ENCODE measurements at regions not wholly inside any gene's neighbourhood (a gene's known extent, or its start where the extent isn't known, plus 50 kb on each side); places are given as distances from the start of the nearest gene placed in this dataset.

DNA sequence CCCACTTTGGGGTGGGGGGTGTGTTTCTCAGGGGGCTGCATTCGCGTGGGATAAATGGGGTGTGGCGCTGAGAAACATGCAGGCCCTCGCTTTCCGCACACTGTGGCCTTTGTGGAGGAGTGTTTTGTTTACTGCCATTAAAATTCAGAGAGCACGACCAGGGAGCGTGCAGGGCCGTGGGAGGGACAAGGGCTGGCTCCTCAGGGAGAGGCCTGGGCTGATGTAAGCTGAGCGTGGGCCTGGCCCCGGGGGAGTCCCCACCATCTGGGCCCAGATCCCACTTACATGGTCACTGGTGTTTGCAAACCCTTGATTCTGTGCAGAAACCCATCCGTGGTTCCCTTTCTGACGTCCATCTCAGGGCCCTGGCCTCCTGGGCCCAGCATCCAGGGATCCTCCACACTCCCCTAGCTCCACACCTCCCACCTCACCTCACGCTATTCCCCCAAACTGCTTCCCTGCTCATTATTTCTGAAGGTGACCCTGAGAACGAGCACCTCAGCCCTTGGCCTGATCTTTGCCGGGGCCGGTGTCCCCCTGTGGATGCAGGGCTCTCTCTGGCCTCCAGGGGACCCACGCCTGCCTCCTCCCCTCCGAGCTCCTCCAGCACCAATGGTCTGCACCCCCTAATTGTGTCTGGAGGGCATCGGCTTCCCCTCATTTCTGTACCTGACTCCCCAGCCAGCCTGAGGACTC lies 92.5 kb upstream of the SIM2 start:
- Histone ChIP-seq H3K36me3 (replicated peaks in 1 of 2; ENCODE audit: control insufficient read depth in 1 of 2, insufficient read depth in 2 of 2, low read length in 2 of 2) (no peaks in the 10 kb centered on the region), H3K27ac (ENCODE audit: extremely low read length, insufficient read depth, low read length) (no peak overlapping the region), H3K4me1 (ENCODE audit: insufficient read depth, low read length) (no peaks in the 10 kb centered on the region), H3K4me2 (ENCODE audit: low read depth, low read length) (no peak overlapping the region), H2AFZ (ENCODE audit: low read length) (no peak overlapping the region), H3K9ac (ENCODE audit: insufficient read depth, low read depth, low read length) (no peak overlapping the region), H3K4me3 (replicated peaks in 1 of 3; ENCODE audit: insufficient read depth in 1 of 3, low read depth in 2 of 3, low read length in 3 of 3) (no peak overlapping the region), H3K9me3 (ENCODE audit: low read length) (no peaks in the 10 kb centered on the region), H4K20me1 (ENCODE audit: insufficient read depth, low read length) (no peaks in the 10 kb centered on the region), H3K27me3 (ENCODE audit: control insufficient read depth in 1 of 2, insufficient read depth in 2 of 2, low read length in 2 of 2) (peaks cover 2 to 30% of the 10 kb centered on the region in 2 experiments; a peak in 2 of 5 replicates), H3K79me2 (ENCODE audit: insufficient read depth, low read length) (no peaks in the 10 kb centered on the region)
- in situ Hi-C loops (cut with HindIII; ENCODE audit: extremely low pct_ligation_motif_present, low pct_unique_long_range_greater_than_20kb) (no loop called here), intact Hi-C loops (cut with micrococcal nuclease; ENCODE audit: unreplicated experiment) (no loop called here)
- ATAC-seq (peak; percentile 85), FAIRE-seq (no peak), DNase-seq (ENCODE audit: low spot score) (no peak)
- TF ChIP-seq ZNF343 (CRISPR knock-in tag; IDR thresholded peaks at IDR 0.05) (no peak), ZBTB33 (CRISPR knock-in tag; IDR thresholded peaks at IDR 0.05) (no peak), SUZ12 (IDR thresholded peaks at IDR 0.05; ENCODE audit: low read depth, low read length) (no peak), ZNF878 (CRISPR knock-in tag; IDR thresholded peaks at IDR 0.05) (no peak), GMEB2 (CRISPR knock-in tag; IDR thresholded peaks at IDR 0.05; ENCODE audit: low read depth) (no peak), SOX6 (IDR thresholded peaks at IDR 0.05) (no peak), SOX6 (CRISPR knock-in tag; IDR thresholded peaks at IDR 0.05) (no peak), ATF4 (CRISPR knock-in tag; IDR thresholded peaks at IDR 0.05) (no peak)
- TF ChIP-seq, protein P1, sequence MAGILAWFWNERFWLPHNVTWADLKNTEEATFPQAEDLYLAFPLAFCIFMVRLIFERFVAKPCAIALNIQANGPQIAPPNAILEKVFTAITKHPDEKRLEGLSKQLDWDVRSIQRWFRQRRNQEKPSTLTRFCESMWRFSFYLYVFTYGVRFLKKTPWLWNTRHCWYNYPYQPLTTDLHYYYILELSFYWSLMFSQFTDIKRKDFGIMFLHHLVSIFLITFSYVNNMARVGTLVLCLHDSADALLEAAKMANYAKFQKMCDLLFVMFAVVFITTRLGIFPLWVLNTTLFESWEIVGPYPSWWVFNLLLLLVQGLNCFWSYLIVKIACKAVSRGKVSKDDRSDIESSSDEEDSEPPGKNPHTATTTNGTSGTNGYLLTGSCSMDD (CRISPR knock-in tag; IDR thresholded peaks at IDR 0.05): no peak
- 23% methylated on average over 14 of the region's 19 CpGs for WGBS (ENCODE audit: low lambda C conversion rate)
- ChIA-PET POLR2A (no interaction called here), CTCF (ENCODE audit: low intra/inter-chr PET ratio, low total read pairs) (no interaction called here)
- no TSS peak for BruUV-seq (replicated peaks)

All from HepG2 (cell line).